Heart left ventricle (tissue), 16 donors: ENCODE measurements at regions not wholly inside any gene's neighbourhood (a gene's known extent, or its start where the extent isn't known, plus 50 kb on each side); places are given as distances from the start of the nearest gene placed in this dataset.

Experiments
- ATAC-seq, 4 donors: fragments of 200-7000 bp; cut with Tn5 transposase; one replicate each; pipeline ENCODE4 v1.9.1; 2020 to 2022; ENCODE audit warnings: moderate library complexity in 4 of 4, mild to moderate bottlenecking in 3 of 4, moderate number of reproducible peaks in 1 of 4
- DNase-seq, 5 donors: peaks; one replicate each; pipeline ENCODE4 v3.0.0-alpha.2; 2020
- H3K27ac ChIP-seq, 12 donors: fragments of 200-600 bp; sonication (generic) in 4 of 12; one replicate each; pipeline versions ENCODE4 v1.5.0 to v1.8.0; 2016 to 2022; ENCODE audit warnings: mild to moderate bottlenecking in 2 of 12
- H3K27me3 ChIP-seq, 9 donors: fragments of 200-600 bp; sonication (generic) in 2 of 9; one replicate each; pipeline versions ENCODE4 v1.5.1 to v1.8.0; 2016 to 2022; ENCODE audit warnings: mild to moderate bottlenecking in 3 of 9
- H3K36me3 ChIP-seq, 9 donors: fragments of 200-600 bp; sonication (generic) in 2 of 9; one replicate each; pipeline versions ENCODE4 v1.5.0 to v1.8.0; 2018 to 2022; ENCODE audit warnings: mild to moderate bottlenecking in 2 of 9
- H3K4me1 ChIP-seq, 12 donors: fragments of 200-600 bp; sonication (generic) in 4 of 12; one replicate each; pipeline versions ENCODE4 v1.5.0 to v1.8.0; 2016 to 2022; ENCODE audit warnings: mild to moderate bottlenecking in 3 of 12
- H3K4me3 ChIP-seq, 12 donors: fragments of 200-600 bp; sonication (generic) in 4 of 12; one replicate each; pipeline versions ENCODE4 v1.5.0 to v1.8.0; 2017 to 2022; ENCODE audit warnings: mild to moderate bottlenecking in 9 of 12, moderate library complexity in 4 of 12
- H3K9me3 ChIP-seq, 12 donors: fragments of 200-600 bp; sonication (generic) in 4 of 12; one replicate each; pipeline versions ENCODE4 v1.5.0 to v1.8.0; 2016 to 2022; ENCODE audit warnings: mild to moderate bottlenecking in 1 of 12
- CTCF ChIP-seq, 12 donors: fragments of 200-600 bp; sonication (generic) in 4 of 12; IDR thresholded peaks; one replicate each; pipeline versions ENCODE4 v1.5.0 to v1.8.0; 2018 to 2022; ENCODE audit warnings: antibody characterized with exemption in 12 of 12, mild to moderate bottlenecking in 5 of 12
- POLR2A ChIP-seq, 2 donors: fragments of 450-650 bp; IDR thresholded peaks; one replicate each; pipeline ENCODE4 v1.6.1; 2017; ENCODE audit warnings: antibody characterized with exemption in 2 of 2, mild to moderate bottlenecking in 2 of 2, moderate library complexity in 2 of 2
- WGBS, 4 donors: extraction: QIAGEN DNeasy Blood & Tissue Kit in 2 of 4; methylation state at CpG; one replicate each; pipeline versions ENCODE4 v1.1.5 to v1.1.7; 2013 to 2018; 5-methylcytosine and 5-hydroxymethylcytosine counted together
- intact Hi-C, 10 donors: fragments of 100-400 bp; cut with DNase I; formaldehyde crosslinking; loops; one replicate each; pipeline versions ENCODE4 v1.11.1 to v1.14.2; 2022
- donor health status: ischemic (EF 13 %, LVEDD 7.1; RV severe dilation, severe dysfunction).
- donor health status: healthy with polysubstance abuse.
- donor health status: DM: no; HTN: yes; CAD: no.
- donor health status: DM: no; HTN: no; CAD: no.
- donor health status: ischemic (EF 25% LVEDD 6.9; RV normal size, moderate dysfunction).
- donor health status: ischemic (EF 25% LVEDD 5.7; RV mildly dilated, moderate dysfunction).
- donor health status: healthy.
- donor health status: DM: yes; HTN: yes; CAD: no.
- donor health status: ischemic (EF 35%, LVEDD 5.7; RV mildly dilated, moderate dysfunction).
- donor health status: nonischemic (EF 11% LVEDD 7.7; RV severe dilation, severe dysfunction).
- donor health status: DM: yes; HTN: yes; CAD: no.
- donor health status: PGD.
- donor health status: ischemic (EF 29% LVEDD 5.4; RV normal size, mild dysfunction).
- donor health status: nonischemic (EF 23%, LVEDD 6.1; RV moderate dilation, normal function).

- Histone ChIP-seq H3K9me3 (no peaks in the 10 kb centered on the region), H3K36me3 (no peaks in the 10 kb centered on the region), H3K27ac (peak overlapping the region in 6 of 12 donors; percentile 1 to 78 (median 52)), H3K4me1 (peaks cover 8 to 56% (median 45%) of the 10 kb centered on the region in 12 donors), H3K27me3 (no peaks in the 10 kb centered on the region), H3K4me3 (no peak overlapping the region)
- WGBS, 4 donors, result 63 to 78% (median 76%) methylated on average over 6 to 10 of the region's 10 CpGs
- peak in 1 of 4 donors; percentile 4 for ATAC-seq
- no peak for DNase-seq
- intact Hi-C loops, result loop anchor here in 5 of 10 donors (2.0 to 5.0 kb wide), 5 partner anchors 32 to 62 kb away; partner anchors contain the start of gene PODXL (in 1 of the 5)
- TF ChIP-seq CTCF (IDR thresholded peaks at IDR 0.05), result no peak
- no peak for TF ChIP-seq POLR2A (IDR thresholded peaks at IDR 0.05)
Measured at GRCh38 chr7:131619336-131620305, 63.2 kb upstream of the PODXL start.

DNA sequence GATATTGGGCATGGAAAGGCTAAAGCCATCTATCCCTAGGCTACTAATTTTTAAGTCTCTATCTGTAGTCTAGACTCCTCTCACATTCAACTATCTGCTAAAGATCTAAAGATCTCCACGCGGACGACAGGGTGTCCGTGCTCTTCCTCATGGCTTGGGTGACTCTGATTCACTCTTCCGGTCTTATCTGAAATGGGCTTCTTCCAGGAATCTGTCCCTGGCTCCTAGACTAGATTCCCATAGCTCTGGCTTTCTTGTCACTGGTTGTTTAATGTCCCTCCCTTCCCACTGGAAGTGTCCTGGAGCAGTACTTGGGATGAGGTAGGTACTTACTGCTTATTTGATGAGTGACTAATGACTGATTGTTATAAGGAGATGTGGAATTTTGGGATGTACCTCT is 62.0 kb upstream of the PODXL start:
- DNase-seq (no peak), ATAC-seq (no peak)
- intact Hi-C loops, result no loop called here
- no peaks in the 10 kb centered on the region for H3K9me3 ChIP-seq
- TF ChIP-seq POLR2A (IDR thresholded peaks at IDR 0.05) (no peak), CTCF (IDR thresholded peaks at IDR 0.05) (no peak)
- no peak overlapping the region for H3K27ac ChIP-seq
- peaks cover 8 to 46% (median 36%) of the 10 kb centered on the region in 12 donors for H3K4me1 ChIP-seq
- H3K27me3 ChIP-seq, result no peaks in the 10 kb centered on the region
- no peak overlapping the region for H3K4me3 ChIP-seq
- WGBS, 4 donors, result 14 to 43% (median 40%) methylated on average over 5 of the region's 5 CpGs
- H3K36me3 ChIP-seq, result no peaks in the 10 kb centered on the region

- DNase-seq (no peak), ATAC-seq (no peak)
- Histone ChIP-seq H3K27me3 (no peaks in the 10 kb centered on the region), H3K4me3 (no peak overlapping the region), H3K4me1 (peaks cover 0 to 31% (median 19%) of the 10 kb centered on the region in 12 donors), H3K27ac (no peak overlapping the region), H3K36me3 (no peaks in the 10 kb centered on the region), H3K9me3 (no peaks in the 10 kb centered on the region)
- TF ChIP-seq POLR2A (IDR thresholded peaks at IDR 0.05) (no peak), CTCF (IDR thresholded peaks at IDR 0.05) (no peak)
- intact Hi-C loops, result no loop called here
- 90 to 96% (median 92%) methylated on average over 8 of the region's 8 CpGs for WGBS, 4 donors
Measured at GRCh38 chr7:131616487-131617200, 60.2 kb upstream of the PODXL start.

DNA sequence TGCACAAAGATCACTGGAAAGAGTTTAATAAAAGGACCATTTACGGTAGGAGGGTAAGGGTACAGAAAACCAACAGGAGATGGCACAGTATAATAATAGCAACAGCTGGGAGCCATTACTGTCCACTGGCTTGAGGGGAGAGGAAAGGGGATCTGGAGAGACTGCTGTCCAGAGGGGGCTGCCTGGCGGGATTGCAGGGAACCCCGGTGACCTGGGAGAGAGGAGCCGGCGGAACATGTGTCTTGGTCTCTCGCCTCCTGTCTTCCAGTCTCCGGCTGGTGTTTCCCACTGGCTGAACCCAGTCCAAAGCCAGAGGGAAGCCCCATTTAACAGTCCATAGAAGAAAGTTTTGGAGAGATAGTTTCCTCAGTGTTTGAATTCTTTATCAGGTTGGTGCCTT is 57.5 kb upstream of the PODXL start:
- intact Hi-C loops, result no loop called here
- Histone ChIP-seq H3K4me1 (peaks cover 0 to 10% (median under 1%) of the 10 kb centered on the region in 12 donors), H3K27ac (peak overlapping the region in 1 of 12 donors; percentile 67), H3K4me3 (no peak overlapping the region), H3K27me3 (no peaks in the 10 kb centered on the region), H3K9me3 (no peaks in the 10 kb centered on the region), H3K36me3 (no peaks in the 10 kb centered on the region)
- DNase-seq (no peak), ATAC-seq (no peak)
- 80 to 92% (median 87%) methylated on average over 7 of the region's 7 CpGs for whole genome bisulfite sequencing, 4 donors
- TF ChIP-seq POLR2A (IDR thresholded peaks at IDR 0.05) (no peak), CTCF (IDR thresholded peaks at IDR 0.05) (no peak)
